GM12878 (cell line): ENCODE measurements at regions not wholly inside any gene's neighbourhood (a gene's known extent, or its start where the extent isn't known, plus 50 kb on each side); places are given as distances from the start of the nearest gene placed in this dataset.

Experiments
- KDM1A ChIP-seq: fragments of 200-600 bp; sonication (generic); IDR thresholded peaks from 2 replicates; pipeline ENCODE4 v1.6.1; 2016; ENCODE audit warnings: borderline replicate concordance
- POLR2A ChIP-seq: IDR thresholded peaks from 2 replicates; pipeline ENCODE4 v1.6.1; 2011; ENCODE audit warnings: low read depth, mild to moderate bottlenecking, low read length
- RAD21 ChIP-seq: IDR thresholded peaks from 2 replicates; pipeline ENCODE4 v1.6.1; 2011; ENCODE audit warnings: mild to moderate bottlenecking, low read depth, low read length, moderate library complexity; ENCODE audit not compliant: insufficient read depth
- SMC3 ChIP-seq: IDR thresholded peaks from 2 replicates; pipeline ENCODE4 v1.6.1; 2011; ENCODE audit warnings: low read length, improper control_type of control experiment, borderline replicate concordance
- STAT1 ChIP-seq: fragments of 450-650 bp; conservative IDR thresholded peaks from 2 replicates; pipeline ENCODE4 v1.6.1; 2014; ENCODE audit warnings: antibody characterized with exemption, mild to moderate bottlenecking
- TBL1XR1 ChIP-seq: IDR thresholded peaks from 2 replicates; pipeline ENCODE4 v1.6.1; 2012; ENCODE audit warnings: low read depth, low read length, improper control_type of control experiment
- TF ChIP-seq, protein P1 (sequence below), 3 experiments: IDR thresholded peaks in 2 of 3; conservative IDR thresholded peaks in 1 of 3; 2 replicates each; pipeline ENCODE4 v1.5.1; 2011; ENCODE audit warnings: low read depth in 3 of 3, low read length in 3 of 3, mild to moderate bottlenecking in 3 of 3, control low read depth in 2 of 3, moderate library complexity in 2 of 3, inconsistent platforms in 1 of 3, mixed read lengths in 1 of 3; ENCODE audit not compliant: control insufficient read depth in 2 of 3, insufficient read depth in 1 of 3; ENCODE audit errors: extremely low read depth in 1 of 3
- TF ChIP-seq, protein P2 (sequence below): IDR thresholded peaks from 2 replicates; pipeline ENCODE4 v1.6.1; 2012; ENCODE audit warnings: low read length, inconsistent platforms
- TF ChIP-seq, protein P3 (sequence below): fragments of 450-650 bp; IDR thresholded peaks from 2 replicates; pipeline ENCODE4 v1.6.1; 2017; ENCODE audit warnings: mild to moderate bottlenecking
- TF ChIP-seq, protein P4 (sequence below): IDR thresholded peaks from 2 replicates; pipeline ENCODE4 v1.6.1; 2012; ENCODE audit warnings: improper control_type of control experiment, low read depth, low read length; ENCODE audit not compliant: insufficient replicate concordance
- TF ChIP-seq, protein P5 (sequence below): fragments of 450-650 bp; IDR thresholded peaks from 2 replicates; pipeline ENCODE4 v1.6.1; 2017; ENCODE audit warnings: mild to moderate bottlenecking, moderate library complexity

DNA sequence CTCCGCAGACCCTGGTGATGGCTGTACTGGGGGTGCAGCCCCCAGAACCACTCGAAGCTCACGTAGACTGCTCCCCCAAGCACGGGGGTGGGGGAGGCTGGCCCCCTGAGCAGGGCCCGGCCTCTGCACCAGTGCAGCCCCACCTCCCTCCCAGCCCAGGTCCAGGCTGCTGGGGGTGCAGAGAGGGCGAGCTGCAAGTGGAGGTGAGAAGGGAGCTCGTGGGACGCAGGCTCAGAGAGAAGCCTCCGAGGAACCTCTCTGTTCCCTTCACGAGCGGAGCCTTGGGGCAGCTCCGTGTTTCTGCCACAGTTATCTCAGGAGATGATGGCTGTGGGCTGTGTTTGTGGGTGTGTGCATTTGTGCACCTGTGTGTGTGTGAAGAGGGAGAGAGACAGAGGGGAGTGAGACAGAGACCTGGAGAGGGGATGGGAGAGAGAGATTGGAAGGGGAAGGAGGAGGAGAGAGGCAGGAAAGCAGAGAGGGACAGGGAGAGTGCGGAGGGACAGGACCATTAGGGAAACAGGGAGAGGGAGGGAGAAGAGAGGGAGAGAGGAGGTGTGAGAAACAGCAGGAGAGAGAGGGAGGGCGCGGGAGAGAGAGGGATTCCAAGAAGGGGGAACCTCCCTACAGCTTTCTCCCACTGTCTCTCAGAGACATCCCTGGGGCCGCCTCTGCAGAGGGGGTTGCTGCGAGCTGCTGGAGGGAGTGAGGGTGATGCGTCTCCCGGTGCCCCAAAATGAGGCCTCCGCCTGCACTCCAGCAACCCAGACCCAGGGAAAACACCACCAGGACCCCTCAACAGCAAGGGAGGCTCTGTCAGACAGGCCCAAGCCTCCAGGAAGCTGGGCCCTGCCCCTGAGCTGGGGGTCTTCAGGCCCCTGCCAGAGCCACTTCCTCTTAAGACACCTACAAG is 1488.6 kb downstream of the BRD1 start:
- TF ChIP-seq TBL1XR1 (no peak), RAD21 (no peak), POLR2A (no peak), KDM1A (no peak), SMC3 (no peak), STAT1 (no peak)
- TF ChIP-seq, protein P1, sequence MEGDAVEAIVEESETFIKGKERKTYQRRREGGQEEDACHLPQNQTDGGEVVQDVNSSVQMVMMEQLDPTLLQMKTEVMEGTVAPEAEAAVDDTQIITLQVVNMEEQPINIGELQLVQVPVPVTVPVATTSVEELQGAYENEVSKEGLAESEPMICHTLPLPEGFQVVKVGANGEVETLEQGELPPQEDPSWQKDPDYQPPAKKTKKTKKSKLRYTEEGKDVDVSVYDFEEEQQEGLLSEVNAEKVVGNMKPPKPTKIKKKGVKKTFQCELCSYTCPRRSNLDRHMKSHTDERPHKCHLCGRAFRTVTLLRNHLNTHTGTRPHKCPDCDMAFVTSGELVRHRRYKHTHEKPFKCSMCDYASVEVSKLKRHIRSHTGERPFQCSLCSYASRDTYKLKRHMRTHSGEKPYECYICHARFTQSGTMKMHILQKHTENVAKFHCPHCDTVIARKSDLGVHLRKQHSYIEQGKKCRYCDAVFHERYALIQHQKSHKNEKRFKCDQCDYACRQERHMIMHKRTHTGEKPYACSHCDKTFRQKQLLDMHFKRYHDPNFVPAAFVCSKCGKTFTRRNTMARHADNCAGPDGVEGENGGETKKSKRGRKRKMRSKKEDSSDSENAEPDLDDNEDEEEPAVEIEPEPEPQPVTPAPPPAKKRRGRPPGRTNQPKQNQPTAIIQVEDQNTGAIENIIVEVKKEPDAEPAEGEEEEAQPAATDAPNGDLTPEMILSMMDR (IDR thresholded peaks at IDR 0.05 in 2 of 3, conservative IDR thresholded peaks at IDR 0.05 in 1 of 3; ENCODE audit: control insufficient read depth in 2 of 3, extremely low read depth in 1 of 3, insufficient read depth in 1 of 3, low read depth in 3 of 3, low read length in 3 of 3), result no peak
- TF ChIP-seq, protein P2, sequence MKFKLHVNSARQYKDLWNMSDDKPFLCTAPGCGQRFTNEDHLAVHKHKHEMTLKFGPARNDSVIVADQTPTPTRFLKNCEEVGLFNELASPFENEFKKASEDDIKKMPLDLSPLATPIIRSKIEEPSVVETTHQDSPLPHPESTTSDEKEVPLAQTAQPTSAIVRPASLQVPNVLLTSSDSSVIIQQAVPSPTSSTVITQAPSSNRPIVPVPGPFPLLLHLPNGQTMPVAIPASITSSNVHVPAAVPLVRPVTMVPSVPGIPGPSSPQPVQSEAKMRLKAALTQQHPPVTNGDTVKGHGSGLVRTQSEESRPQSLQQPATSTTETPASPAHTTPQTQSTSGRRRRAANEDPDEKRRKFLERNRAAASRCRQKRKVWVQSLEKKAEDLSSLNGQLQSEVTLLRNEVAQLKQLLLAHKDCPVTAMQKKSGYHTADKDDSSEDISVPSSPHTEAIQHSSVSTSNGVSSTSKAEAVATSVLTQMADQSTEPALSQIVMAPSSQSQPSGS, result no peak
- TF ChIP-seq, protein P3, sequence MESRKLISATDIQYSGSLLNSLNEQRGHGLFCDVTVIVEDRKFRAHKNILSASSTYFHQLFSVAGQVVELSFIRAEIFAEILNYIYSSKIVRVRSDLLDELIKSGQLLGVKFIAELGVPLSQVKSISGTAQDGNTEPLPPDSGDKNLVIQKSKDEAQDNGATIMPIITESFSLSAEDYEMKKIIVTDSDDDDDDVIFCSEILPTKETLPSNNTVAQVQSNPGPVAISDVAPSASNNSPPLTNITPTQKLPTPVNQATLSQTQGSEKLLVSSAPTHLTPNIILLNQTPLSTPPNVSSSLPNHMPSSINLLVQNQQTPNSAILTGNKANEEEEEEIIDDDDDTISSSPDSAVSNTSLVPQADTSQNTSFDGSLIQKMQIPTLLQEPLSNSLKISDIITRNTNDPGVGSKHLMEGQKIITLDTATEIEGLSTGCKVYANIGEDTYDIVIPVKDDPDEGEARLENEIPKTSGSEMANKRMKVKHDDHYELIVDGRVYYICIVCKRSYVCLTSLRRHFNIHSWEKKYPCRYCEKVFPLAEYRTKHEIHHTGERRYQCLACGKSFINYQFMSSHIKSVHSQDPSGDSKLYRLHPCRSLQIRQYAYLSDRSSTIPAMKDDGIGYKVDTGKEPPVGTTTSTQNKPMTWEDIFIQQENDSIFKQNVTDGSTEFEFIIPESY, result no peak
- TF ChIP-seq, protein P4, sequence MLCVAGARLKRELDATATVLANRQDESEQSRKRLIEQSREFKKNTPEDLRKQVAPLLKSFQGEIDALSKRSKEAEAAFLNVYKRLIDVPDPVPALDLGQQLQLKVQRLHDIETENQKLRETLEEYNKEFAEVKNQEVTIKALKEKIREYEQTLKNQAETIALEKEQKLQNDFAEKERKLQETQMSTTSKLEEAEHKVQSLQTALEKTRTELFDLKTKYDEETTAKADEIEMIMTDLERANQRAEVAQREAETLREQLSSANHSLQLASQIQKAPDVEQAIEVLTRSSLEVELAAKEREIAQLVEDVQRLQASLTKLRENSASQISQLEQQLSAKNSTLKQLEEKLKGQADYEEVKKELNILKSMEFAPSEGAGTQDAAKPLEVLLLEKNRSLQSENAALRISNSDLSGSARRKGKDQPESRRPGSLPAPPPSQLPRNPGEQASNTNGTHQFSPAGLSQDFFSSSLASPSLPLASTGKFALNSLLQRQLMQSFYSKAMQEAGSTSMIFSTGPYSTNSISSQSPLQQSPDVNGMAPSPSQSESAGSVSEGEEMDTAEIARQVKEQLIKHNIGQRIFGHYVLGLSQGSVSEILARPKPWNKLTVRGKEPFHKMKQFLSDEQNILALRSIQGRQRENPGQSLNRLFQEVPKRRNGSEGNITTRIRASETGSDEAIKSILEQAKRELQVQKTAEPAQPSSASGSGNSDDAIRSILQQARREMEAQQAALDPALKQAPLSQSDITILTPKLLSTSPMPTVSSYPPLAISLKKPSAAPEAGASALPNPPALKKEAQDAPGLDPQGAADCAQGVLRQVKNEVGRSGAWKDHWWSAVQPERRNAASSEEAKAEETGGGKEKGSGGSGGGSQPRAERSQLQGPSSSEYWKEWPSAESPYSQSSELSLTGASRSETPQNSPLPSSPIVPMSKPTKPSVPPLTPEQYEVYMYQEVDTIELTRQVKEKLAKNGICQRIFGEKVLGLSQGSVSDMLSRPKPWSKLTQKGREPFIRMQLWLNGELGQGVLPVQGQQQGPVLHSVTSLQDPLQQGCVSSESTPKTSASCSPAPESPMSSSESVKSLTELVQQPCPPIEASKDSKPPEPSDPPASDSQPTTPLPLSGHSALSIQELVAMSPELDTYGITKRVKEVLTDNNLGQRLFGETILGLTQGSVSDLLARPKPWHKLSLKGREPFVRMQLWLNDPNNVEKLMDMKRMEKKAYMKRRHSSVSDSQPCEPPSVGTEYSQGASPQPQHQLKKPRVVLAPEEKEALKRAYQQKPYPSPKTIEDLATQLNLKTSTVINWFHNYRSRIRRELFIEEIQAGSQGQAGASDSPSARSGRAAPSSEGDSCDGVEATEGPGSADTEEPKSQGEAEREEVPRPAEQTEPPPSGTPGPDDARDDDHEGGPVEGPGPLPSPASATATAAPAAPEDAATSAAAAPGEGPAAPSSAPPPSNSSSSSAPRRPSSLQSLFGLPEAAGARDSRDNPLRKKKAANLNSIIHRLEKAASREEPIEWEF, result no peak
- TF ChIP-seq, protein P5, sequence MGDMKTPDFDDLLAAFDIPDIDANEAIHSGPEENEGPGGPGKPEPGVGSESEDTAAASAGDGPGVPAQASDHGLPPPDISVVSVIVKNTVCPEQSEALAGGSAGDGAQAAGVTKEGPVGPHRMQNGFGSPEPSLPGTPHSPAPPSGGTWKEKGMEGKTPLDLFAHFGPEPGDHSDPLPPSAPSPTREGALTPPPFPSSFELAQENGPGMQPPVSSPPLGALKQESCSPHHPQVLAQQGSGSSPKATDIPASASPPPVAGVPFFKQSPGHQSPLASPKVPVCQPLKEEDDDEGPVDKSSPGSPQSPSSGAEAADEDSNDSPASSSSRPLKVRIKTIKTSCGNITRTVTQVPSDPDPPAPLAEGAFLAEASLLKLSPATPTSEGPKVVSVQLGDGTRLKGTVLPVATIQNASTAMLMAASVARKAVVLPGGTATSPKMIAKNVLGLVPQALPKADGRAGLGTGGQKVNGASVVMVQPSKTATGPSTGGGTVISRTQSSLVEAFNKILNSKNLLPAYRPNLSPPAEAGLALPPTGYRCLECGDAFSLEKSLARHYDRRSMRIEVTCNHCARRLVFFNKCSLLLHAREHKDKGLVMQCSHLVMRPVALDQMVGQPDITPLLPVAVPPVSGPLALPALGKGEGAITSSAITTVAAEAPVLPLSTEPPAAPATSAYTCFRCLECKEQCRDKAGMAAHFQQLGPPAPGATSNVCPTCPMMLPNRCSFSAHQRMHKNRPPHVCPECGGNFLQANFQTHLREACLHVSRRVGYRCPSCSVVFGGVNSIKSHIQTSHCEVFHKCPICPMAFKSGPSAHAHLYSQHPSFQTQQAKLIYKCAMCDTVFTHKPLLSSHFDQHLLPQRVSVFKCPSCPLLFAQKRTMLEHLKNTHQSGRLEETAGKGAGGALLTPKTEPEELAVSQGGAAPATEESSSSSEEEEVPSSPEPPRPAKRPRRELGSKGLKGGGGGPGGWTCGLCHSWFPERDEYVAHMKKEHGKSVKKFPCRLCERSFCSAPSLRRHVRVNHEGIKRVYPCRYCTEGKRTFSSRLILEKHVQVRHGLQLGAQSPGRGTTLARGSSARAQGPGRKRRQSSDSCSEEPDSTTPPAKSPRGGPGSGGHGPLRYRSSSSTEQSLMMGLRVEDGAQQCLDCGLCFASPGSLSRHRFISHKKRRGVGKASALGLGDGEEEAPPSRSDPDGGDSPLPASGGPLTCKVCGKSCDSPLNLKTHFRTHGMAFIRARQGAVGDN, result no peak
